ENCODE measurements at regions not wholly inside any gene's neighbourhood (a gene's known extent, or its start where the extent isn't known, plus 50 kb on each side); places are given as distances from the start of the nearest gene placed in this dataset.

- Histone ChIP-seq H3K9me3 (no peaks in the 10 kb centered on the region), H3K4me3 (no peak overlapping the region), H3K4me1 (no peaks in the 10 kb centered on the region), H3K36me3 (replicated peaks) (no peaks in the 10 kb centered on the region), H3K27me3 (ENCODE audit: low read depth) (no peaks in the 10 kb centered on the region)
- in situ Hi-C loops (cut with MboI; ENCODE audit: low sequenced_read_pairs) = no loop called here
- DNase-seq (ENCODE audit: low spot score in 2 of 2) = no peak
Observed at GRCh38 chr2:74735009-74735408, 81.0 kb downstream of the SEMA4F start.

GRCh38 chr2:74735564-74735963, 81.5 kb downstream of the SEMA4F start:
- in situ Hi-C loops (cut with MboI; ENCODE audit: low sequenced_read_pairs) = no loop called here
- Histone ChIP-seq H3K27me3 (ENCODE audit: low read depth) (no peaks in the 10 kb centered on the region), H3K9me3 (no peaks in the 10 kb centered on the region), H3K4me3 (no peak overlapping the region), H3K36me3 (replicated peaks) (no peaks in the 10 kb centered on the region), H3K4me1 (no peaks in the 10 kb centered on the region)
- no peak for DNase-seq (ENCODE audit: low spot score in 2 of 2)

GRCh38 chr2:74736589-74736988, 82.5 kb downstream of the SEMA4F start:
- in situ Hi-C loops (cut with MboI; ENCODE audit: low sequenced_read_pairs) = no loop called here
- Histone ChIP-seq H3K27me3 (ENCODE audit: low read depth) (no peaks in the 10 kb centered on the region), H3K4me1 (no peaks in the 10 kb centered on the region), H3K4me3 (no peak overlapping the region), H3K36me3 (replicated peaks) (no peaks in the 10 kb centered on the region), H3K9me3 (no peaks in the 10 kb centered on the region)
- no peak for DNase-seq (ENCODE audit: low spot score in 2 of 2)

GRCh38 chr2:74738586-74738985, 84.5 kb downstream of the SEMA4F start:
- no peaks in the 10 kb centered on the region for H3K4me1 ChIP-seq
- in situ Hi-C loops (cut with MboI; ENCODE audit: low sequenced_read_pairs) = no loop called here
- DNase-seq (ENCODE audit: low spot score in 2 of 2) = no peak
- no peaks in the 10 kb centered on the region for H3K36me3 ChIP-seq (replicated peaks)
- H3K4me3 ChIP-seq = no peak overlapping the region
- no peaks in the 10 kb centered on the region for H3K9me3 ChIP-seq
- H3K27me3 ChIP-seq (ENCODE audit: low read depth) = no peaks in the 10 kb centered on the region

- Histone ChIP-seq H3K36me3 (replicated peaks) (no peaks in the 10 kb centered on the region), H3K9me3 (no peaks in the 10 kb centered on the region), H3K4me1 (no peaks in the 10 kb centered on the region), H3K27me3 (ENCODE audit: low read depth) (no peaks in the 10 kb centered on the region; the same call in 1 of the 2 replicates), H3K4me3 (no peak overlapping the region)
- no peak for DNase-seq (ENCODE audit: low spot score in 2 of 2)
- in situ Hi-C loops (cut with MboI; ENCODE audit: low sequenced_read_pairs) = no loop called here
Observed at GRCh38 chr2:74739129-74739528, 85.1 kb downstream of the SEMA4F start.

- Histone ChIP-seq H3K9me3 (no peaks in the 10 kb centered on the region), H3K4me1 (no peaks in the 10 kb centered on the region), H3K27me3 (ENCODE audit: low read depth) (no peaks in the 10 kb centered on the region; the same call in 1 of the 2 replicates), H3K36me3 (replicated peaks) (no peaks in the 10 kb centered on the region), H3K4me3 (no peak overlapping the region)
- DNase-seq (ENCODE audit: low spot score in 2 of 2) = no peak
- in situ Hi-C loops (cut with MboI; ENCODE audit: low sequenced_read_pairs) = no loop called here
Observed at GRCh38 chr2:74739733-74740241, 85.7 kb downstream of the SEMA4F start.

GRCh38 chr2:74740395-74740740, 86.3 kb downstream of the SEMA4F start:
- no peak overlapping the region for H3K4me3 ChIP-seq
- no peaks in the 10 kb centered on the region for H3K9me3 ChIP-seq
- DNase-seq (ENCODE audit: low spot score in 2 of 2) = no peak
- no peaks in the 10 kb centered on the region; the same call in 1 of the 2 replicates for H3K27me3 ChIP-seq (ENCODE audit: low read depth)
- no peaks in the 10 kb centered on the region for H3K36me3 ChIP-seq (replicated peaks)
- H3K4me1 ChIP-seq = no peaks in the 10 kb centered on the region
- in situ Hi-C loops (cut with MboI; ENCODE audit: low sequenced_read_pairs) = no loop called here

- H3K4me1 ChIP-seq = no peaks in the 10 kb centered on the region
- in situ Hi-C loops (cut with MboI; ENCODE audit: low sequenced_read_pairs) = no loop called here
- no peaks in the 10 kb centered on the region for H3K36me3 ChIP-seq (replicated peaks)
- H3K4me3 ChIP-seq = no peak overlapping the region
- DNase-seq (ENCODE audit: low spot score in 2 of 2) = no peak
- no peaks in the 10 kb centered on the region for H3K9me3 ChIP-seq
- H3K27me3 ChIP-seq (ENCODE audit: low read depth) = no peaks in the 10 kb centered on the region; the same call in 1 of the 2 replicates
Observed at GRCh38 chr2:74740741-74741431, 86.8 kb downstream of the SEMA4F start.

- Histone ChIP-seq H3K4me3 (no peak overlapping the region), H3K4me1 (no peaks in the 10 kb centered on the region), H3K27me3 (ENCODE audit: low read depth) (no peaks in the 10 kb centered on the region; the same call in 1 of the 2 replicates), H3K36me3 (replicated peaks) (no peaks in the 10 kb centered on the region), H3K9me3 (no peaks in the 10 kb centered on the region)
- in situ Hi-C loops (cut with MboI; ENCODE audit: low sequenced_read_pairs) = no loop called here
- no peak for DNase-seq (ENCODE audit: low spot score in 2 of 2)
Observed at GRCh38 chr2:74741629-74742028, 87.6 kb downstream of the SEMA4F start.

GRCh38 chr2:74742471-74742870, 88.4 kb downstream of the SEMA4F start:
- H3K4me3 ChIP-seq = no peak overlapping the region
- no peaks in the 10 kb centered on the region for H3K9me3 ChIP-seq
- in situ Hi-C loops (cut with MboI; ENCODE audit: low sequenced_read_pairs) = no loop called here
- no peaks in the 10 kb centered on the region for H3K4me1 ChIP-seq
- H3K27me3 ChIP-seq (ENCODE audit: low read depth) = no peaks in the 10 kb centered on the region; the same call in 1 of the 2 replicates
- DNase-seq (ENCODE audit: low spot score in 2 of 2) = no peak
- H3K36me3 ChIP-seq (replicated peaks) = no peaks in the 10 kb centered on the region

GRCh38 chr2:74743039-74743438, 89.0 kb downstream of the SEMA4F start:
- H3K4me1 ChIP-seq = no peaks in the 10 kb centered on the region
- no peak for DNase-seq (ENCODE audit: low spot score in 2 of 2)
- no peak overlapping the region for H3K4me3 ChIP-seq
- no peaks in the 10 kb centered on the region for H3K9me3 ChIP-seq
- H3K36me3 ChIP-seq (replicated peaks) = no peaks in the 10 kb centered on the region
- in situ Hi-C loops (cut with MboI; ENCODE audit: low sequenced_read_pairs) = no loop called here
- no peaks in the 10 kb centered on the region; the same call in 1 of the 2 replicates for H3K27me3 ChIP-seq (ENCODE audit: low read depth)

- DNase-seq (ENCODE audit: low spot score in 2 of 2) = no peak
- no peaks in the 10 kb centered on the region for H3K4me1 ChIP-seq
- H3K27me3 ChIP-seq (ENCODE audit: low read depth) = no peaks in the 10 kb centered on the region; the same call in 1 of the 2 replicates
- H3K4me3 ChIP-seq = no peak overlapping the region
- H3K9me3 ChIP-seq = no peaks in the 10 kb centered on the region
- H3K36me3 ChIP-seq (replicated peaks) = no peaks in the 10 kb centered on the region
- in situ Hi-C loops (cut with MboI; ENCODE audit: low sequenced_read_pairs) = no loop called here
Observed at GRCh38 chr2:74743778-74744177, 89.7 kb downstream of the SEMA4F start.

- in situ Hi-C loops (cut with MboI; ENCODE audit: low sequenced_read_pairs) = no loop called here
- no peak overlapping the region for H3K4me3 ChIP-seq
- no peaks in the 10 kb centered on the region for H3K4me1 ChIP-seq
- no peak for DNase-seq (ENCODE audit: low spot score in 2 of 2)
- no peaks in the 10 kb centered on the region for H3K9me3 ChIP-seq
- H3K27me3 ChIP-seq (ENCODE audit: low read depth) = peaks cover 7% of the 10 kb centered on the region
- H3K36me3 ChIP-seq (replicated peaks) = no peaks in the 10 kb centered on the region
Observed at GRCh38 chr2:74744731-74745515, 89.0 kb upstream of the HK2 start.

- H3K27me3 ChIP-seq (ENCODE audit: low read depth) = peaks cover 9% of the 10 kb centered on the region
- no peaks in the 10 kb centered on the region for H3K36me3 ChIP-seq (replicated peaks)
- no peaks in the 10 kb centered on the region for H3K4me1 ChIP-seq
- in situ Hi-C loops (cut with MboI; ENCODE audit: low sequenced_read_pairs) = no loop called here
- H3K4me3 ChIP-seq = no peak overlapping the region
- H3K9me3 ChIP-seq = no peaks in the 10 kb centered on the region
- no peak for DNase-seq (ENCODE audit: low spot score in 2 of 2)
Observed at GRCh38 chr2:74745766-74746165, 88.2 kb upstream of the HK2 start.
